ENCODE measurements at regions not wholly inside any gene's neighbourhood (a gene's known extent, or its start where the extent isn't known, plus 50 kb on each side); places are given as distances from the start of the nearest gene placed in this dataset.

GRCh38 chr15:29465196-29465595 is 195.6 kb upstream of the NSMCE3 start:
- TF ChIP-seq, protein P1, sequence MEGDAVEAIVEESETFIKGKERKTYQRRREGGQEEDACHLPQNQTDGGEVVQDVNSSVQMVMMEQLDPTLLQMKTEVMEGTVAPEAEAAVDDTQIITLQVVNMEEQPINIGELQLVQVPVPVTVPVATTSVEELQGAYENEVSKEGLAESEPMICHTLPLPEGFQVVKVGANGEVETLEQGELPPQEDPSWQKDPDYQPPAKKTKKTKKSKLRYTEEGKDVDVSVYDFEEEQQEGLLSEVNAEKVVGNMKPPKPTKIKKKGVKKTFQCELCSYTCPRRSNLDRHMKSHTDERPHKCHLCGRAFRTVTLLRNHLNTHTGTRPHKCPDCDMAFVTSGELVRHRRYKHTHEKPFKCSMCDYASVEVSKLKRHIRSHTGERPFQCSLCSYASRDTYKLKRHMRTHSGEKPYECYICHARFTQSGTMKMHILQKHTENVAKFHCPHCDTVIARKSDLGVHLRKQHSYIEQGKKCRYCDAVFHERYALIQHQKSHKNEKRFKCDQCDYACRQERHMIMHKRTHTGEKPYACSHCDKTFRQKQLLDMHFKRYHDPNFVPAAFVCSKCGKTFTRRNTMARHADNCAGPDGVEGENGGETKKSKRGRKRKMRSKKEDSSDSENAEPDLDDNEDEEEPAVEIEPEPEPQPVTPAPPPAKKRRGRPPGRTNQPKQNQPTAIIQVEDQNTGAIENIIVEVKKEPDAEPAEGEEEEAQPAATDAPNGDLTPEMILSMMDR (conservative IDR thresholded peaks at IDR 0.05 in 1 of 2, IDR thresholded peaks at IDR 0.05 in 1 of 2; ENCODE audit: low read depth in 1 of 2, low read length in 2 of 2): no peak
- TF ChIP-seq EZH2 (IDR thresholded peaks at IDR 0.05; ENCODE audit: low read length, missing control alignments): no peak

Measured in fibroblast of lung (primary cell).